ENCODE measurements at regions not wholly inside any gene's neighbourhood (a gene's known extent, or its start where the extent isn't known, plus 50 kb on each side); places are given as distances from the start of the nearest gene placed in this dataset.

- TF ChIP-seq POLR2A (IDR thresholded peaks at IDR 0.05) (no peak), CTCF (IDR thresholded peaks at IDR 0.05) (no peak), POLR2AphosphoS5 (IDR thresholded peaks at IDR 0.05) (no peak)
Measured at GRCh38 chr1:71294178-71294577, 213.3 kb upstream of the ZRANB2 start.
